Liver (tissue), 3 donors: ENCODE measurements at regions not wholly inside any gene's neighbourhood (a gene's known extent, or its start where the extent isn't known, plus 50 kb on each side); places are given as distances from the start of the nearest gene placed in this dataset.

ENCODE experiments used
- CTCF ChIP-seq: fragments of 150-350 bp; IDR thresholded peaks from 2 replicates; pipeline ENCODE4 v1.5.1; 2017; ENCODE audit warnings: improper control_type of control experiment, low read depth, low read length; ENCODE audit not compliant: missing input control
- EGR1 ChIP-seq, 2 donors: IDR thresholded peaks; 2 replicates each; pipeline ENCODE4 v1.6.1; 2016 to 2018; ENCODE audit warnings: antibody characterized with exemption in 2 of 2, low read depth in 2 of 2
- FOXA1 ChIP-seq: IDR thresholded peaks from 2 replicates; pipeline ENCODE4 v1.6.1; 2016; ENCODE audit warnings: antibody characterized with exemption
- GABPA ChIP-seq, 2 donors: IDR thresholded peaks in 1 of 2; conservative IDR thresholded peaks in 1 of 2; 2 replicates each; pipeline ENCODE4 v1.6.1; 2016; ENCODE audit warnings: antibody characterized with exemption in 2 of 2, mild to moderate bottlenecking in 1 of 2, moderate library complexity in 1 of 2
- HNF4A ChIP-seq, 2 donors: conservative IDR thresholded peaks; 2 replicates each; pipeline ENCODE4 v1.6.1; 2016; ENCODE audit warnings: antibody characterized with exemption in 2 of 2, mild to moderate bottlenecking in 2 of 2
- JUND ChIP-seq, 2 donors: IDR thresholded peaks; 2 replicates each; pipeline ENCODE4 v1.6.1; 2016; ENCODE audit warnings: antibody characterized with exemption in 2 of 2
- MAX ChIP-seq: IDR thresholded peaks from 2 replicates; pipeline ENCODE4 v1.6.1; 2016; ENCODE audit warnings: antibody characterized with exemption
- RAD21 ChIP-seq, 2 donors: IDR thresholded peaks; 2 replicates each; pipeline ENCODE4 v1.6.1; 2016; ENCODE audit warnings: antibody characterized with exemption in 2 of 2, mild to moderate bottlenecking in 2 of 2
- RXRA ChIP-seq, 2 donors: IDR thresholded peaks; 2 replicates each; pipeline ENCODE4 v1.6.1; 2017 to 2018; ENCODE audit warnings: antibody characterized with exemption in 2 of 2, mild to moderate bottlenecking in 1 of 2
- SP1 ChIP-seq: IDR thresholded peaks from 2 replicates; pipeline ENCODE4 v1.6.1; 2018; ENCODE audit warnings: antibody characterized with exemption, mild to moderate bottlenecking
- TAF1 ChIP-seq: conservative IDR thresholded peaks from 2 replicates; pipeline ENCODE4 v1.6.1; 2016; ENCODE audit warnings: antibody characterized with exemption, mild to moderate bottlenecking
- YY1 ChIP-seq: IDR thresholded peaks from 2 replicates; pipeline ENCODE4 v1.6.1; 2016; ENCODE audit warnings: antibody characterized with exemption, mild to moderate bottlenecking
- ZBTB33 ChIP-seq: IDR thresholded peaks from 2 replicates; pipeline ENCODE4 v1.6.1; 2016; ENCODE audit warnings: antibody characterized with exemption
- TF ChIP-seq, protein P1 (sequence below): IDR thresholded peaks from 2 replicates; pipeline ENCODE4 v1.6.1; 2016; ENCODE audit warnings: antibody characterized with exemption, mild to moderate bottlenecking
- donor health status: healthy.
- donor health status: healthy.

- TF ChIP-seq CTCF (peak; percentile 39), TAF1 (no peak), RAD21 (IDR thresholded peaks at IDR 0.05) (peak; percentile 48 to 70), MAX (peak; percentile 8), JUND (IDR thresholded peaks at IDR 0.05) (no peak), YY1 (no peak), ZBTB33 (no peak), RXRA (IDR thresholded peaks at IDR 0.05) (no peak), HNF4A (conservative IDR thresholded peaks at IDR 0.05) (no peak), GABPA (IDR thresholded peaks at IDR 0.05 in 1 of 2, conservative IDR thresholded peaks at IDR 0.05 in 1 of 2) (no peak), FOXA1 (no peak), SP1 (no peak), EGR1 (IDR thresholded peaks at IDR 0.05; ENCODE audit: low read depth in 2 of 2) (no peak)
- TF ChIP-seq, protein P1, sequence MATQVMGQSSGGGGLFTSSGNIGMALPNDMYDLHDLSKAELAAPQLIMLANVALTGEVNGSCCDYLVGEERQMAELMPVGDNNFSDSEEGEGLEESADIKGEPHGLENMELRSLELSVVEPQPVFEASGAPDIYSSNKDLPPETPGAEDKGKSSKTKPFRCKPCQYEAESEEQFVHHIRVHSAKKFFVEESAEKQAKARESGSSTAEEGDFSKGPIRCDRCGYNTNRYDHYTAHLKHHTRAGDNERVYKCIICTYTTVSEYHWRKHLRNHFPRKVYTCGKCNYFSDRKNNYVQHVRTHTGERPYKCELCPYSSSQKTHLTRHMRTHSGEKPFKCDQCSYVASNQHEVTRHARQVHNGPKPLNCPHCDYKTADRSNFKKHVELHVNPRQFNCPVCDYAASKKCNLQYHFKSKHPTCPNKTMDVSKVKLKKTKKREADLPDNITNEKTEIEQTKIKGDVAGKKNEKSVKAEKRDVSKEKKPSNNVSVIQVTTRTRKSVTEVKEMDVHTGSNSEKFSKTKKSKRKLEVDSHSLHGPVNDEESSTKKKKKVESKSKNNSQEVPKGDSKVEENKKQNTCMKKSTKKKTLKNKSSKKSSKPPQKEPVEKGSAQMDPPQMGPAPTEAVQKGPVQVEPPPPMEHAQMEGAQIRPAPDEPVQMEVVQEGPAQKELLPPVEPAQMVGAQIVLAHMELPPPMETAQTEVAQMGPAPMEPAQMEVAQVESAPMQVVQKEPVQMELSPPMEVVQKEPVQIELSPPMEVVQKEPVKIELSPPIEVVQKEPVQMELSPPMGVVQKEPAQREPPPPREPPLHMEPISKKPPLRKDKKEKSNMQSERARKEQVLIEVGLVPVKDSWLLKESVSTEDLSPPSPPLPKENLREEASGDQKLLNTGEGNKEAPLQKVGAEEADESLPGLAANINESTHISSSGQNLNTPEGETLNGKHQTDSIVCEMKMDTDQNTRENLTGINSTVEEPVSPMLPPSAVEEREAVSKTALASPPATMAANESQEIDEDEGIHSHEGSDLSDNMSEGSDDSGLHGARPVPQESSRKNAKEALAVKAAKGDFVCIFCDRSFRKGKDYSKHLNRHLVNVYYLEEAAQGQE, result no peak
These were observed 52.5 kb upstream of the ANTXR2 start for GRCh38 chr4:80125252-80126177.
